HG03565 (cell line): ENCODE measurements at regions not wholly inside any gene's neighbourhood (a gene's known extent, or its start where the extent isn't known, plus 50 kb on each side); places are given as distances from the start of the nearest gene placed in this dataset.
"Not testable (repeated sequence)": the region's sequence is repeated elsewhere in the genome, so short reads cannot be mapped to it uniquely, and the experiment has no call there.

Experiments
- ATAC-seq: cut with Tn5 transposase; IDR thresholded peaks from one replicate; pipeline ENCODE4 v1.9.1; 2021; ENCODE audit warnings: mild to moderate bottlenecking, moderate library complexity; ENCODE audit not compliant: unreplicated experiment

- no peak for ATAC-seq
Measured at GRCh38 chr11:37957717-37958116, 1359.7 kb upstream of the RAG2 start.

DNA sequence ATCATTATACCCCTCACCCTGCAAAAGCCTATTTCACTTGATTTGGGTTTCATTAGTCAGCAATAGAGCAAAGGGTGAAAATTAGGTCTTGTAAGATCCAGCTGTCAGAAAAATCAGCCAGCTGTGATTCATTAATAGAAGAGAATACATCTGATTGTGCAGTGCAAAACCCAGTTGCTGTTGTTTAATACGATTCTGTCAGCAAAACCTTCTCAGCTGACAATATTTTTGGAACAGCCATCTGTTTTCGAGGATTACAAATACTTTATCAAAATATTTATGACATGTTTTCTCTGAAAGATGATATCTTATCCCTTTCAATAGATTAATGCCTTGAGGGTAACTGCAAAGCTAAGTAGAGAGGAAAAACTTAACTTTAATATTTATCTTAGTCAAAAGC lies 1354.0 kb upstream of the RAG2 start:
- no peak for ATAC-seq

GRCh38 chr11:37948258-37948657 lies 1350.2 kb upstream of the RAG2 start:
- no peak for ATAC-seq

DNA sequence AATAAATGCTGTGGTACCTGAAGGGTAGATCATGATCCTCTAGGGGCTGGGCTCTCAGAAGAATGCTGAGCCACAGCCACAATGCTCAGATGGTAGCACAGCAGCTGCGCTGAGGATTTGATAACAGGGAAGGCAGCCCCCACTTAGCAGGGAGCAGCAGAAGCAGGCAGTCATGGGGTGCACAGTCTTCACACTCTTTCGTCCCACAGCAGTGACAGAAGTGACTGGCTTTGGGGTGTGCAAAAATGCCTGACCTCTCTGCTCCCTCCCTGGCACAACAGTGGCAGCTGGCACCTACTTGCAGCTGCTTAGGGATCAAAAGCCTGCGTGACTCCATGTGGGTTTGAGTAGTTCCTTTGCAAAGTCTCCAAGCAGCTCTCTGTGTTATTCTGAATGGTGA lies 1349.8 kb upstream of the RAG2 start:
- ATAC-seq, result no peak

- ATAC-seq, result peak; percentile 81
Measured at GRCh38 chr11:37946155-37946766, 1348.2 kb upstream of the RAG2 start.

- no peak for ATAC-seq
Measured at GRCh38 chr11:37942081-37942480, 1344.0 kb upstream of the RAG2 start.

- no peak for ATAC-seq
Measured at GRCh38 chr11:37929100-37929653, 1331.1 kb upstream of the RAG2 start.

- no peak for ATAC-seq
Measured at GRCh38 chr11:37926772-37927171, 1328.7 kb upstream of the RAG2 start.

- no peak for ATAC-seq
Measured at GRCh38 chr11:37916331-37916730, 1318.3 kb upstream of the RAG2 start.

DNA sequence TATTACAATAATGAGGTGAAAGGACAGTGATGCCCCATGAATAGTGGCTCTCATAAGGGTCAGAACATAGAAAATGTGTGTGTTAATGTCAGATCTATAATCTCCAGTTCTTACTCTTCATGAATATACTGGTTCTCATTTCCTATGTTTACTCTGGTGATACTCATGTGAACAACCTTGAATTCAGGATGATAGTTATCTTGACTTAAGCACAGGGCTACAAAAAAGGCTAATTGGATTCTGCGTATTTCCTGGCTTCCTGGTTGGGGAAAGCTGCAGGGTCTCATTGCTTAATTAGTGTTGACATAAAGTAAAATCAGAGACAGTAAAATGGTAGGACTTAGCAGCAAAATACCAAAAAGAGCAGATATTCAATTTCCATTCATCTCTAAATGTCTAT lies 1316.8 kb upstream of the RAG2 start:
- no peak for ATAC-seq

DNA sequence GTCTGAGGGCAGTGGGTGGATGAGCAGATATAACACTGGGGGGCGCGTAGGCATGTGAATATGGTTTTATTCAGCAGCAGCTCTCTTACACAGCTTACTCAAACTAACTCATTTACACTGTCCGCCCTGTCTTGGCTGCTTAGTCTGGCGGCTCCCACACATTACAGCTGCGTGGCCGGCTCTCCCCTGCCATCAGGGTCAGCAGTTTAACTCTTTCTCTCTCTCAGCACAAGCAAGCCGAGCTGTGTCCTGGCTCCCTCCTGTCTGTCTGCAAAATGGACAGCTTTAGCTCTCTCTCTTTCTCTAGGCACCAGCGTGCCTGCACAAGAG lies 1310.1 kb upstream of the RAG2 start:
- no peak for ATAC-seq

DNA sequence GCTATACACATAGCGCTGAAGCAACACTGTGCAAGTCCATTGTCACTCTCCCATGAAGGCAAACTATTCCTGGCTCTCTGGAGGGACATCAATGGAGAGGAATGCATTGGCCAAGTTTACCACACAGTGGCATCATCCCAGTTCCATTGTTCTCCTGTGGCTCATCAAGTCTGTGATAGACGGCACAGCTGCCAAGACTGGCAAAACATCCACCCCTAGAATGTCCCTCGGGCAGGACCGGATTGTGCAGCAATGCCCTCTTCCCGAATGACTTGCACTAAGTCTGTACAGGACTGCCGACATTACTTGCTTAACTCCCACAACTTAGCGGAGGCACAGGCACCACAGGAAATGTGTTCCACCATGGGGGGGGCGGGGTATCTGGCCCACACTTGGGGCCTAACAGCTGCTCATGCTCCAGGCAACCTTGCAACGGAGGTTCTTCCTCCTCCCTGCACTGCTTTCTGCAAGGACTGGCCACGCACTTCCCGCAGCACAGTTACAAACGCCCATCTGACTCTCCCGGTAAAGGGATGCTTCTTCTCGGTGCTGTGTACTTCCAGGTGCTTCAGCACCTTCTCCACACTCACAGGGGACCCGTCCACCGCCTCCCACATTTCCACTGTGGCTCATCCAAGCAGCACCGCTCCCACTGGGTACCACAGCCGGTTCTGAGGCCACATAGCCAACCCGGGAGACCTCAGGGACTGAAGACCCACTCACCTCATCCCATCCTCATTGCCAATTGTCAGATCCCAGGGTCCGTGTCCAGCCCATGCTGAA lies 1309.6 kb upstream of the RAG2 start:
- ATAC-seq, result no peak

- no peak for ATAC-seq
Measured at GRCh38 chr11:37905707-37906417, 1307.8 kb upstream of the RAG2 start.

DNA sequence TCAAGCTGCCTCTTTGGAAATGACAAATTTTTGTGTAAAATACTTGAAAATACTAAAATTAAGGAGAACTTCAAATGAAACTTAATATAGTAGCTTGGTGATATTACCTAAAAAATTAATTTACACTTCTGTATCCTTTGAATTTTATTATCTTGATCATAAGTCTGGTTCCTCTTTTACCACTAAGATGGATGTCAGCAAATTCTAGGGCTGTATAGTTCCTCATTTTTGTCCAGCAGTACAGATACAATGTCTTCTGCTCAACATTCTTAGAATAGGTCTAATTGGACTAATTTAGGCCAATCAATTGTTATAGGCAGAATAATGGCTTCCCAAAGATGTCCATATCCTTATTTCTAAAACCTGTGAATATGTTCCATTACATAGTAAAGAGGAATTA lies 1298.0 kb upstream of the RAG2 start:
- no peak for ATAC-seq

DNA sequence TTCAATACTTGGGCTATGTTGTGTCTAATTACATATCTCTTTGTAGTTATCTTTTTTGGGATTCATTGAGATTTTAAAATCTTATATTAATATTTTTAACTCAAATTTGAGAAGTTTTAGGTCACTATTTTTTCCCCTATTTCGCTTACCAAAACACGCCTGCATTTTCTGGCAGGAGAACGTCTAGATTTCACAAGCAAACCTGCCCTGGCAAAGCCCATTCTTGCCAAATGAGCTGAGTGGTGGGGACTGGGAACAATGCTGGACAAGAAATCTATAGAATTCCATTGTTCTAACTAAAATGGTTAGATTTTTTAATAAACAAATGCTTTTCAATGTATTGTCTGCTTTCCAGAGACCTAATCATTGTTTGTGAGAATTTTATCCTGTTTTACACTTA lies 1283.7 kb upstream of the RAG2 start:
- no peak for ATAC-seq

GRCh38 chr11:37861671-37862070 lies 1263.6 kb upstream of the RAG2 start:
- no peak for ATAC-seq

DNA sequence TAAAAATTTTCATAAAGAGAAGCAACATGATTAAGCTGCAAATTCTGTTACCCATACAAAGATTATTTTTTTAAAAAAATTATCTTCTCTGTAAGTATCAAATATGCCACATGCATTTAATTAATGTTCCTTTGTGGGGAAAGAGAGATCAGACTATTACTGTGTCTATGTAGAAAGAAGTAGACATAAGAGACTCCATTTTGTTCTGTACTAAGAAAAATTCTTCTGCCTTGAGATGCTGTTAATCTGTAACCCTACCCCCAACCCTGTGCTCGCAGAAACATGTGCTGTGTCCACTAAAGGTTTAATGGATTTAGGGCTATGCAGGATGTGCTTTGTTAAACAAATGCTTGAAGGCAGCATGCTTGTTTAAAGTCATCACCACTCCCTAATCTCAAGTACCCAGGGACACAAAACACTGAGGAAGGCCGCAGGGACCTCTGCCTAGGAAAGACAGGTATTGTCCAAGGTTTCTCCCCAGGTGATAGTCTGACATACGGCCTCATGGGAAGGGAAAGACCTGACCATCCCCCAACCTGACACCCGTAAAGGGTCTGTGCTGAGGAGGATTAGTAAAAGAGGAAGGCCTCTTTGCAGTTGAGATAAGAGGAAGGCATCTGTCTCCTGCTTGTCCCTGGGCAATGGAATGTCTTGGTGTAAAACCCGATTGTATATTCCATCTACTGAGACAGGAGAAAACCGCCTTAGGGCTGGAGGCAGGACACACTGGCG lies 1260.9 kb upstream of the RAG2 start:
- not testable (repeated sequence) for ATAC-seq

DNA sequence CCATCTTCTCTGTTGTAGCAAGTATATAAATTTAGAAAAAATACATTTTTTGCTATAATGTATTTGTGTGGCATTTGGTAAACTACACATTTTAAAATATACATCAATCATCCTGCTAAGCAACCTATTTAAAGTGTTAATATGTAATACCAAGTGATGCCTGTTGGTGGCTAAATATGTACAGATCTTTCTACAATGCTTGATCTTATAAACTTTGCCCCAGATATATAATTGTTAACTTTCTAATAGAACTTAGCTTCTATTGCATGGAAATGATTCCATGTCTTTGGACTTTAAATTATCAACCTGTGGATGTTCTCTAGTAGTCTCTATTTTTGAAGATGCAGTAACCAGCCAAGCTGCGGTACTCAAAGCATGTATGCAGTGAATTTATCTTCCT lies 1260.4 kb upstream of the RAG2 start:
- no peak for ATAC-seq

GRCh38 chr11:37857726-37858125 lies 1259.7 kb upstream of the RAG2 start:
- no peak for ATAC-seq

GRCh38 chr11:37849706-37850105 lies 1251.7 kb upstream of the RAG2 start:
- ATAC-seq, result no peak

DNA sequence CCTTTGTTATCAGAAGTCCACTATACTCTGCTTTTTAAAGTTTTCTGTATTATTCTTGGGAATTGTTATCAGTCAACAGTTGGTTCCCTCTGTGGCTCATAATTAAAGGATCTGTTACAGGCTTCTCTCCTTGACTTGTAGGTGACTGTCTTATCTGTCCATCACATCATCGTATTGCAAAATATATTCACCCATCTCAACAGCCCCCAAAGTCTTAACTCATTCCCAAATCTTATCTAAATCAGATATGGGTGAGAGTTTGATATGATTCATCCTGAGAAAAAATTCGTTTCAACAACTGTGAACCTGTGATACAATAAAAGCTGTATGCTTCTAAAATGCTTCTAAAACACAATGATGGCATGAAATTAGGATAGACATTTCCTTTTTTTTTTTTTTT lies 1245.6 kb upstream of the RAG2 start:
- ATAC-seq, result no peak
